ENCODE measurements at regions not wholly inside any gene's neighbourhood (a gene's known extent, or its start where the extent isn't known, plus 50 kb on each side); places are given as distances from the start of the nearest gene placed in this dataset.

DNA sequence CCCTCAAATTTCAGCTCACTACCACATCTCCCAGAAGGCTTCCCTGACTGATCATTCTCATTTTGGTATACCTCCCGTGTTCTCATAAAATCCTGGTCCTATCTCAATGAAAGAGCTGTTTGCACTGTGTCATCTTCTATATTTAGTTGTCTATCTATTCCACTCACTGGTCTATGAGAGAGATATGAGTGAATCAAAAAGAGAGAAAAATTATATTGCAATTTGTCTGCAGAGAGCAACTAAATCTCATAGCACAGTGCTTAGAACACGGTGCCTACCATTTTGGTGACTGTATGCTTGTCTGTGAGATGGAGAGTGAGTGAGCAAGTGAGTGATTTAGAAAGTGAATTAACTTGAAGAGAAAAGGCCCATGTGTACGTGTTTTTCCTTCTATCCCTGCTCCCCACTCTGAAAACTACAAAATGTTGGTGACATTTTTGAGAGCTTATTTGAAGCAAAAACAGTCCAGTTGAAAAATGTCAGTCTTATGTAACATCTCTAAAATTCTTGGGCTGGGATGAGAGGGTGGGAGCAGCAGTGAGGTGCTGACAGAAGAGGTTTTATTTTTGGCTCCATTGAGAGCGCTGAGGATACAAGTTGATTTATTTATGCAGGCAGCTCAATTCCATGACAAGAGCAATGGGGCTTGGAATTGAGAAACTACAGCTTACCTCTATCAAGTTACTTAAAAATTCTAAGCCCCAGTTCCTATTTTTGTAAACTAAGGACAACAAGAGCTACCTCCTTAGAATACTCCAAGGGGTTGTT lies 373.5 kb upstream of the CHST9 start:
- intact Hi-C loops (cut with micrococcal nuclease; ENCODE audit: unreplicated experiment), result no loop called here

DNA sequence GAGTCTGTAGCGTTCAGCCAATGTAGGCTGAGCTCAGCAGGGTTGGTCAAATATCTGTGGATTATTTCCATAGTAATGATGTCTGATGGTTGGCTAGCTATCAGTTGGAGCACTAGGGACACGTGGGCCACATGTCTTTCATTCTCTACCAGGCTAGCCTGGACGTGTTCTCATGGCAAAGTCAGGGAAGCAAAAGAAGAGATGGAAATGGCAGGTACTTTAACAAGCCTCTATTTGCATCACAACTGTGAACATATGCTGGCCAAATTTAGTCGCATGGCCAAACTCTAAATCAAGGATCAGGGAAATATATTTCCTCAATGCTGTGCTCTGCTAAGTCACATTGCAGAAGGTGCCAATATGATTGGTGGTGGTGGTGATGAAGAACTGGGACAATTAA lies 371.6 kb upstream of the CHST9 start:
- intact Hi-C loops (cut with micrococcal nuclease; ENCODE audit: unreplicated experiment), result no loop called here
- DNase-seq, result no peak
- no peaks in the 10 kb centered on the region for H3K9me3 Mint-ChIP-seq (ENCODE audit: low read depth, unreplicated experiment)
- H3K36me3 Mint-ChIP-seq (ENCODE audit: insufficient read depth, unreplicated experiment), result no peaks in the 10 kb centered on the region
- no peaks in the 10 kb centered on the region for H3K4me1 Mint-ChIP-seq (ENCODE audit: low read depth, unreplicated experiment)
- no peaks in the 10 kb centered on the region for H3K27me3 Mint-ChIP-seq (ENCODE audit: unreplicated experiment)
- TF ChIP-seq, protein P1, sequence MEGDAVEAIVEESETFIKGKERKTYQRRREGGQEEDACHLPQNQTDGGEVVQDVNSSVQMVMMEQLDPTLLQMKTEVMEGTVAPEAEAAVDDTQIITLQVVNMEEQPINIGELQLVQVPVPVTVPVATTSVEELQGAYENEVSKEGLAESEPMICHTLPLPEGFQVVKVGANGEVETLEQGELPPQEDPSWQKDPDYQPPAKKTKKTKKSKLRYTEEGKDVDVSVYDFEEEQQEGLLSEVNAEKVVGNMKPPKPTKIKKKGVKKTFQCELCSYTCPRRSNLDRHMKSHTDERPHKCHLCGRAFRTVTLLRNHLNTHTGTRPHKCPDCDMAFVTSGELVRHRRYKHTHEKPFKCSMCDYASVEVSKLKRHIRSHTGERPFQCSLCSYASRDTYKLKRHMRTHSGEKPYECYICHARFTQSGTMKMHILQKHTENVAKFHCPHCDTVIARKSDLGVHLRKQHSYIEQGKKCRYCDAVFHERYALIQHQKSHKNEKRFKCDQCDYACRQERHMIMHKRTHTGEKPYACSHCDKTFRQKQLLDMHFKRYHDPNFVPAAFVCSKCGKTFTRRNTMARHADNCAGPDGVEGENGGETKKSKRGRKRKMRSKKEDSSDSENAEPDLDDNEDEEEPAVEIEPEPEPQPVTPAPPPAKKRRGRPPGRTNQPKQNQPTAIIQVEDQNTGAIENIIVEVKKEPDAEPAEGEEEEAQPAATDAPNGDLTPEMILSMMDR (IDR thresholded peaks at IDR 0.05; ENCODE audit: unreplicated experiment), result no peak
- H3K4me3 Mint-ChIP-seq (ENCODE audit: low read depth, unreplicated experiment), result no peak overlapping the region
- BruUV-seq (replicated peaks), result no TSS peak
- CTCF ChIA-PET, result no interaction called here
- no peak overlapping the region for H3K27ac Mint-ChIP-seq (ENCODE audit: unreplicated experiment)

More for the DNA sequence above, 373.5 kb upstream of the CHST9 start:
- H3K27ac Mint-ChIP-seq (ENCODE audit: unreplicated experiment), result no peak overlapping the region
- no peaks in the 10 kb centered on the region for H3K27me3 Mint-ChIP-seq (ENCODE audit: unreplicated experiment)
- no TSS peak for BruUV-seq (replicated peaks)
- CTCF ChIA-PET, result no interaction called here
- no peaks in the 10 kb centered on the region for H3K9me3 Mint-ChIP-seq (ENCODE audit: low read depth, unreplicated experiment)
- H3K4me3 Mint-ChIP-seq (ENCODE audit: low read depth, unreplicated experiment), result no peak overlapping the region
- TF ChIP-seq, protein P1 (IDR thresholded peaks at IDR 0.05; ENCODE audit: unreplicated experiment), result no peak
- no peaks in the 10 kb centered on the region for H3K36me3 Mint-ChIP-seq (ENCODE audit: insufficient read depth, unreplicated experiment)
- DNase-seq, result no peak
- no peaks in the 10 kb centered on the region for H3K4me1 Mint-ChIP-seq (ENCODE audit: low read depth, unreplicated experiment)

DNA sequence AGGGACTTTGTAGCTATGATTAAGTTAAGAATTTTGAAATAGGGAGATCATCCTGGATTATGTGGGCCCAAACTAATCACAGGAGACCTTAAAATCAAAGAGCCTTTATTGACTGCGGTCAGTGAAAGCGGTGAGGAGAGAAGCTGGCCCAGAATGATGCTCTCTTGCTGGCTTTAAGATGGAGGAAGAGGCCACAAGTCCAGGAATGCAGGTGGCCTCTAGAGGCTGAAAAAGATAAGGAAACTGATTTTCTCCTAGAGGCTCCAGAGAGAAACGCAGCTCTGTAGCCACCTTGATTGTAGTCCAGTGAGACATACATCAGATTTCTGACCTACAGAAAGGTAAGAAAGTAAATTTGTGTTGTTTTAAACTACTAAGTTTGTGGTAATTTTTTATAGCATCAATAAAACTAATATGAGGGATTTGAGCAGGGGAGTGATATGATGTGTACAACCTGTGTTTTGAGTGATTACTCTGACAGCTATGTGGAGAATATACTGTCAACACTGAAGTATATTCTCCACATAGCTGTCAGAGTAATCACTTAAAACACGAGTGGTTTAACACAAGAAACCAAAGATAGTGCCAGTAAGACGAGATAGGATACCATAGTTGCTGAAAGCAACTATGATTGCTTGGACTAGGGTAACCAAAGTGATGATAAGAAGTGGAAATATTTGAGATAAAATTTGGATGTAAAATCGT lies 364.4 kb upstream of the CHST9 start:
- BruUV-seq (replicated peaks), result no TSS peak
- Mint-ChIP-seq H3K4me1 (ENCODE audit: low read depth, unreplicated experiment) (peaks cover under 1% of the 10 kb centered on the region), H3K4me3 (ENCODE audit: low read depth, unreplicated experiment) (no peak overlapping the region), H3K27ac (ENCODE audit: unreplicated experiment) (no peak overlapping the region), H3K36me3 (ENCODE audit: insufficient read depth, unreplicated experiment) (no peaks in the 10 kb centered on the region), H3K9me3 (ENCODE audit: low read depth, unreplicated experiment) (peaks cover 9% of the 10 kb centered on the region), H3K27me3 (ENCODE audit: unreplicated experiment) (no peaks in the 10 kb centered on the region)
- TF ChIP-seq, protein P1 (IDR thresholded peaks at IDR 0.05; ENCODE audit: unreplicated experiment), result no peak
- intact Hi-C loops (cut with micrococcal nuclease; ENCODE audit: unreplicated experiment), result no loop called here
- no peak for DNase-seq
- CTCF ChIA-PET, result no interaction called here

DNA sequence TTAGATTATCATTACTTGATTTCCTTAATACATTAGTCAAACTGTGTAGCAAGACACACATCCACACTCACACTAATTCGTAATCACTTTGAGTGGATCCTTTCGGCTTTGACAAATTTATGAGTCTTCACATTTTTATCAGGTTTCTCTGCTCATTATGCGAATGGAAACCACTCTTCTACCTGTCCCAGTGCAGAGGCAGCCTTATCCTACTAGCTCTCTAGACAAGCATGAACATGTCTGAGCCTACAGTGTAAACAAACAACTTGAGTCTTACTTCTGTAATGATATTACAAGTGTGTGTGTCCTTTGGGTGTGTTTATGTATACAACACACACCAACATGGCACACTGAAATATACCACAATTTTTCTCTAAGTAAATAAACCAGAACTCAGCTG lies 361.9 kb upstream of the CHST9 start:
- H3K27ac Mint-ChIP-seq (ENCODE audit: unreplicated experiment), result no peak overlapping the region
- peaks cover 10% of the 10 kb centered on the region for H3K4me1 Mint-ChIP-seq (ENCODE audit: low read depth, unreplicated experiment)
- CTCF ChIA-PET, result no interaction called here
- H3K9me3 Mint-ChIP-seq (ENCODE audit: low read depth, unreplicated experiment), result peaks cover 9% of the 10 kb centered on the region
- no TSS peak for BruUV-seq (replicated peaks)
- no peak overlapping the region for H3K4me3 Mint-ChIP-seq (ENCODE audit: low read depth, unreplicated experiment)
- intact Hi-C loops (cut with micrococcal nuclease; ENCODE audit: unreplicated experiment), result no loop called here
- DNase-seq, result no peak
- TF ChIP-seq, protein P1 (IDR thresholded peaks at IDR 0.05; ENCODE audit: unreplicated experiment), result no peak
- H3K36me3 Mint-ChIP-seq (ENCODE audit: insufficient read depth, unreplicated experiment), result no peaks in the 10 kb centered on the region
- H3K27me3 Mint-ChIP-seq (ENCODE audit: unreplicated experiment), result no peaks in the 10 kb centered on the region

All from Calu3 (cell line).